ENCODE measurements at regions not wholly inside any gene's neighbourhood (a gene's known extent, or its start where the extent isn't known, plus 50 kb on each side); places are given as distances from the start of the nearest gene placed in this dataset.

- TF ChIP-seq POLR2AphosphoS5 (IDR thresholded peaks at IDR 0.05; ENCODE audit: low read depth) (no peak), CTCF (IDR thresholded peaks at IDR 0.05; ENCODE audit: insufficient read depth, low read length) (no peak)
These were observed 2374.2 kb upstream of the RAG2 start for GRCh38 chr11:38972220-38972619.

All from HL-60 (cell line).